22Rv1 (cell line): ENCODE measurements at regions not wholly inside any gene's neighbourhood (a gene's known extent, or its start where the extent isn't known, plus 50 kb on each side); places are given as distances from the start of the nearest gene placed in this dataset.

Experiments used
- H3K27ac ChIP-seq: fragments of 450-650 bp; 2 replicates; pipeline ENCODE4 v1.5.1; 2017
- ZFX ChIP-seq: fragments of 450-650 bp; IDR thresholded peaks from 2 replicates; pipeline ENCODE4 v1.6.1; 2017; ENCODE audit warnings: antibody characterized with exemption, borderline replicate concordance
- TF ChIP-seq, protein P1 (sequence below): fragments of 450-650 bp; IDR thresholded peaks from 2 replicates; pipeline ENCODE4 v1.5.1; 2017; ENCODE audit warnings: mild to moderate bottlenecking

DNA sequence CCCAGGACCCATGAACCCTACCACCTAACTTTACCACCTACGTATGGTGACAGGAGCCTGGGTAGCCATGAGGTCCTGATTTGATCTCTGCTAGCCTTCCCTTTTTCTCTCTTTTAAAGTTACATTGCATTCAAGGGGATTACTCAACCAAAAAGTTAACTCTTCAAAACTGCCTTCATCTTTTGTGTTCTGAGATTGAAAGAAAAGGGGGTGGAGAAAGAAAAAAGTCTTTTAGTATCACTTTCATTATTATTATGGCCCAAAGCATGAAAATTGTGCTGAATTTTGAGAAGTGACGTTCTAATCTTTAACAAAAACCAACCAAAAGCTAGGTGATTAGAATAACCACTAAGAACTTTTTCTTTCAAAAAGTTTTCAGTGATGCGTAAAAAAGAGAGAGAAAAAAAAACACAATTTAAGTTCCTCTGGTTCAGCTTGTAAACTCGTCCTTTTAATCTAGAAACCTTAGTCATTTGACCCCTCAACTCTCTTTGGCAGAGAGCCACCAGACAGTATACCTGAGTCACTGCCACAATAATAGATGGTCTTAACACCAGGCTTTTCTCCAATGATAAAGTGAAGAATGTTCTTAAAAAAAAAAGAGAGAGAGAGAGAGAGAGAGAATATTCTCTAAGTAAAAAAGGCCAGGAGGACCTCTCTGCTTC is 347.4 kb upstream of the FGF13 start:
- H3K27ac ChIP-seq: no peak overlapping the region
- TF ChIP-seq, protein P1, sequence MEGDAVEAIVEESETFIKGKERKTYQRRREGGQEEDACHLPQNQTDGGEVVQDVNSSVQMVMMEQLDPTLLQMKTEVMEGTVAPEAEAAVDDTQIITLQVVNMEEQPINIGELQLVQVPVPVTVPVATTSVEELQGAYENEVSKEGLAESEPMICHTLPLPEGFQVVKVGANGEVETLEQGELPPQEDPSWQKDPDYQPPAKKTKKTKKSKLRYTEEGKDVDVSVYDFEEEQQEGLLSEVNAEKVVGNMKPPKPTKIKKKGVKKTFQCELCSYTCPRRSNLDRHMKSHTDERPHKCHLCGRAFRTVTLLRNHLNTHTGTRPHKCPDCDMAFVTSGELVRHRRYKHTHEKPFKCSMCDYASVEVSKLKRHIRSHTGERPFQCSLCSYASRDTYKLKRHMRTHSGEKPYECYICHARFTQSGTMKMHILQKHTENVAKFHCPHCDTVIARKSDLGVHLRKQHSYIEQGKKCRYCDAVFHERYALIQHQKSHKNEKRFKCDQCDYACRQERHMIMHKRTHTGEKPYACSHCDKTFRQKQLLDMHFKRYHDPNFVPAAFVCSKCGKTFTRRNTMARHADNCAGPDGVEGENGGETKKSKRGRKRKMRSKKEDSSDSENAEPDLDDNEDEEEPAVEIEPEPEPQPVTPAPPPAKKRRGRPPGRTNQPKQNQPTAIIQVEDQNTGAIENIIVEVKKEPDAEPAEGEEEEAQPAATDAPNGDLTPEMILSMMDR: no peak
- TF ChIP-seq ZFX: no peak

DNA sequence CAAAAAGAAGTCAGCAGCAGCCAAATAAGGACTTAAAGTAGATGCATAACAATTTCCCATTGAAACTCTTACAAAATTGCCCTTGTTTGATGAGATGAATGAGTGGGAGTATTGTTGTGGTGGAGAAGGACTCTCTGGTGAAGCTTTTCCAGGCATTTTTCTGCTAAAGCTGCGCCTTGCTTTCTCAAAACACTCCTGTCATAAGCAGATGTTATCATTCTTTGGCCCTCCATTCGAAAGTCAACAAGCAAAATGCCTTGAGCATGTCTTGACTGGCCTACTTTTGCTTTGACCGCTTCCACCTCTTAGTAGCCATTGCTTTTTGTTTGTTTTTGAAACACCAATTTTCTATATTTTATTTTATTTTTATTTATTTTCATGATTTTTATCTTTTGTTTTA is 340.9 kb upstream of the FGF13 start:
- TF ChIP-seq, protein P1: no peak
- TF ChIP-seq ZFX: no peak
- no peak overlapping the region for H3K27ac ChIP-seq

DNA sequence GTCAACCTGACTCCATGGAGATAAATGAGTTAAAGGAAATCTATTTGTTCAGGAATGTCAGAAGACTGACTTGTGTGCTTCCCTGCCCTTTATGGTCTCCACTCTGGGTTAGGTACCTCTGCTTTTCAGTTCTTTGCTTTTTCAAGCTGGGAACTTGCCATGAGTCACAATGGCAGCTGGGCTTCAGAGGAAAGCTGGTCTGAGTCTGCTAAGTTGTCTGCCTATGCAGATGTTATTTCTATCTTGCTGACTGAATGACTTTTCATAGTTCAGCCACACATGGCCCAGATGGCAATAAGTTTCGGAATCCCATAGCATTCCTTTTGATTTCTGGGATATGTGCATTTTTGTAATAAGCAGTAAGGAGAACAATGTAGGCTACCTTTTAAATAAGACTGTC is 337.9 kb upstream of the FGF13 start:
- H3K27ac ChIP-seq: no peak overlapping the region
- TF ChIP-seq, protein P1: no peak
- no peak for TF ChIP-seq ZFX

DNA sequence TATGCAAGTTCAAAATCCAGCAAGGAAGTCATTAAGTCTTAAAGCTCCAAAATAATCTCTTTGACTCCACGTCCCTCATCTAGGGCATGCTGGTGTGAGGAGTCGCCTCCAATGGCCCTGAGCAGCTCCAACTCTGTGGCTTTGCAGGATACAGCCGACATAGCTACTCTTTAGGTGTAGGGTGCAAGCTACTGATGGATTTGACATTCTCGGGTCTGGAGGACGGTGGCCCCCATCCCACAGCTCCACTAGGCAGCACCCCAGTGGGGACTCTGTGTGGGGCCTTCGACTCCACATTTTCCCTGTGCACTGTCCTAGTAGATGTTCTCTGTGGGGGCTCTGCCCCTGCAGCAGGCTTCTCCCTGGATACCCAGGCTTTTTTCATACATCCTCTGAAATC is 333.2 kb upstream of the FGF13 start:
- no peak overlapping the region for H3K27ac ChIP-seq
- no peak for TF ChIP-seq ZFX
- TF ChIP-seq, protein P1: no peak

DNA sequence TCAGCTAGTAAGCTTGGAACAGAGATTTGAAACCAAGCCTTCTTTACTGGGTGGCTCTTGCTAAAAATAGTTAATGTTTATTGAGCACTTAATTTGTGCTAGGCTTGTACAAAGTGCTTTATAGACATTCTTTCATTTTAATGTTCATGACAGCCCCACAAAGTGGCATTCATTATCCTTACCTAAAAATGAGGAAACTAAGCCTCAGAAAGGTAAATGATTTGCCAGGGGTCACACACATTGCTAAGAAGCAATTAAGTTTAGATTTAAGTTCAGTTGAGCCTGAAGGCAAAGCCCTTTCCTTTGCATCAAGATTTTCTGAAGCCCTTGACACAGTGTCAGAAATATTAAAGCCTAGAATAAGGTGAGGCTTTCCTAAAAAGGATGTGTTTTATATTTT is 327.5 kb upstream of the FGF13 start:
- no peak overlapping the region for H3K27ac ChIP-seq
- no peak for TF ChIP-seq ZFX
- TF ChIP-seq, protein P1: no peak

DNA sequence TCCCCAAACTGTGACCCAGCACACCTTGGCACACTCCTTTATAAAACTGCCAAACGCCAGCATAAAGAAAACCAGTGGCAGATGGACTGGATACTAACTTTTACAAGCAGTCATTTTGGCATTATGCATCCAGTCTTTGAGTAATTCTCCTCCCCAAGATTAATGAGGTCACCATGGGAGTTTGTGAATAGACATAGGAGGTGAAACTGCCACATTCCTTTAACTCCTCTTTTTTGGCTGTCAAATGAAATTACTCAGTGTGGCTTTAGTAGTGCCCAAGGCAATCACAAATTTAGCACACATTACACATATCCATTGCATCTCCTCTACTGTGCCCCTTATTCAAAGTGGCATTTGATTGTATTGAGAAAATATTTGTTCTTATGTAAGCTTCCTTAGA is 315.3 kb upstream of the FGF13 start:
- no peak overlapping the region for H3K27ac ChIP-seq
- no peak for TF ChIP-seq ZFX
- TF ChIP-seq, protein P1: no peak

DNA sequence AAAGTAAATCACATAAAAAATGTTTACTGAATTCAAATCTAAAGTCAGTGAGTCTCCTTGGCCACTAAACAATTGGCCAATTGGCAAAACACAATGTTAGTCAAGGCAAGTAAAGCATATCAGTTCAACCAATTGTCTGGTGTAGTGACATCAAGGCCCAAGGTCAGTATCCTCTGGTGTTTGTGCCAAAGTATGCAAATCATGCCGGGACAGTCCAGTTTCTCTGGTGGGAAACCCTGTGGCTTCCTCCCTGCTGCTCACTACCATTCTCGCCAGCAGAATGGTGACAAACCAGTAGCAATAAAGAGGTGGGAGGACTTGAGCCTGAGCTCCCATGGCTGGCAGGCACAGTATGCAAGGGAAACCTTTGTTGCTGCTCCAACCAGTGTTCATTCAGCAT is 314.9 kb upstream of the FGF13 start:
- no peak overlapping the region for H3K27ac ChIP-seq
- no peak for TF ChIP-seq ZFX
- TF ChIP-seq, protein P1: no peak
